Trophoblast cell (in vitro differentiated cells and primary cell): ENCODE measurements at regions not wholly inside any gene's neighbourhood (a gene's known extent, or its start where the extent isn't known, plus 50 kb on each side); places are given as distances from the start of the nearest gene placed in this dataset.

Experiments used
- DNase-seq, 2 donors: peaks; one replicate each; pipeline ENCODE4 v3.0.0-alpha.2; 2016
- H2AFZ ChIP-seq: 2 replicates; pipeline ENCODE4 v1.6.1; 2013; ENCODE audit warnings: low read length, moderate library complexity, mild to moderate bottlenecking; ENCODE audit not compliant: insufficient read depth, poor library complexity
- H2AK5ac ChIP-seq: 2 replicates; pipeline ENCODE4 v1.6.1; 2013; ENCODE audit warnings: mild to moderate bottlenecking, low read length
- H2BK120ac ChIP-seq: 2 replicates; pipeline ENCODE4 v1.6.1; 2013; ENCODE audit warnings: low read length, mild to moderate bottlenecking, moderate library complexity; ENCODE audit not compliant: insufficient read depth, poor library complexity
- H2BK12ac ChIP-seq: 2 replicates; pipeline ENCODE4 v1.6.1; 2013; ENCODE audit warnings: mild to moderate bottlenecking, low read length, moderate library complexity
- H2BK5ac ChIP-seq: 2 replicates; pipeline ENCODE4 v1.6.1; 2013; ENCODE audit warnings: low read length, low read depth, moderate library complexity, mild to moderate bottlenecking; ENCODE audit not compliant: poor library complexity
- H3K14ac ChIP-seq: 2 replicates; pipeline ENCODE4 v1.6.1; 2013; ENCODE audit warnings: mild to moderate bottlenecking, low read length
- H3K18ac ChIP-seq: 2 replicates; pipeline ENCODE4 v1.6.1; 2013; ENCODE audit warnings: mild to moderate bottlenecking, low read length
- H3K23ac ChIP-seq: 2 replicates; pipeline ENCODE4 v1.6.1; 2013; ENCODE audit warnings: low read length
- H3K27ac ChIP-seq: 2 replicates; pipeline ENCODE4 v1.5.1; 2013; ENCODE audit warnings: low read depth, mild to moderate bottlenecking, inconsistent platforms, low read length, moderate library complexity
- H3K27me3 ChIP-seq: 2 replicates; pipeline ENCODE4 v1.6.1; 2013; ENCODE audit warnings: inconsistent platforms, mild to moderate bottlenecking, low read length, moderate library complexity; ENCODE audit not compliant: insufficient read depth
- H3K36me3 ChIP-seq, 2 experiments: 1 replicate in 1 of 2; 2 replicates in 1 of 2; pipeline ENCODE4 v1.6.1; 2013; ENCODE audit warnings: low read length in 2 of 2, mild to moderate bottlenecking in 2 of 2, moderate library complexity in 1 of 2; ENCODE audit not compliant: insufficient read depth in 2 of 2, control insufficient read depth in 1 of 2
- H3K4ac ChIP-seq: 2 replicates; pipeline ENCODE4 v1.6.1; 2013; ENCODE audit warnings: low read depth, mild to moderate bottlenecking, low read length, moderate library complexity
- H3K4me1 ChIP-seq, 2 experiments: 1 replicate in 1 of 2; 2 replicates in 1 of 2; pipeline ENCODE4 v1.6.1; 2013; ENCODE audit warnings: low read length in 2 of 2, mild to moderate bottlenecking in 2 of 2, moderate library complexity in 1 of 2; ENCODE audit not compliant: insufficient read depth in 2 of 2, control insufficient read depth in 1 of 2
- H3K4me2 ChIP-seq: 2 replicates; pipeline ENCODE4 v1.6.1; 2013; ENCODE audit warnings: inconsistent platforms, mild to moderate bottlenecking, low read length, moderate library complexity
- H3K4me3 ChIP-seq: 2 replicates; pipeline ENCODE4 v1.5.1; 2013; ENCODE audit warnings: mild to moderate bottlenecking, low read depth, low read length, inconsistent platforms
- H3K79me1 ChIP-seq: one replicate; pipeline ENCODE4 v1.6.1; 2013; ENCODE audit warnings: low read length
- H3K79me2 ChIP-seq: 2 replicates; pipeline ENCODE4 v1.6.1; 2013; ENCODE audit warnings: low read length, mild to moderate bottlenecking; ENCODE audit not compliant: control insufficient read depth, insufficient read depth, poor library complexity
- H3K9ac ChIP-seq: 2 replicates; pipeline ENCODE4 v1.6.1; 2013; ENCODE audit warnings: mild to moderate bottlenecking, low read length
- H3K9me3 ChIP-seq: 2 replicates; pipeline ENCODE4 v1.6.1; 2013; ENCODE audit warnings: low read depth, mild to moderate bottlenecking, control low read depth, inconsistent platforms, low read length; ENCODE audit not compliant: insufficient read depth
- H4K12ac ChIP-seq: 2 replicates; pipeline ENCODE4 v1.6.1; 2013; ENCODE audit warnings: low read depth, mild to moderate bottlenecking, low read length, moderate library complexity
- H4K8ac ChIP-seq: 2 replicates; pipeline ENCODE4 v1.6.1; 2013; ENCODE audit warnings: low read depth, mild to moderate bottlenecking, low read length, moderate library complexity
- H4K91ac ChIP-seq: one replicate; pipeline ENCODE4 v1.6.1; 2013; ENCODE audit warnings: low read depth, mild to moderate bottlenecking, low read length, moderate library complexity
- WGBS: extraction: QIAGEN DNeasy Blood & Tissue Kit; methylation state at CpG from one replicate; pipeline ENCODE4 v1.1.7; 2013; ENCODE audit warnings: missing lambda C conversion rate; ENCODE audit not compliant: insufficient read length, insufficient coverage; ENCODE audit errors: extremely low coverage; 5-methylcytosine and 5-hydroxymethylcytosine counted together

DNA sequence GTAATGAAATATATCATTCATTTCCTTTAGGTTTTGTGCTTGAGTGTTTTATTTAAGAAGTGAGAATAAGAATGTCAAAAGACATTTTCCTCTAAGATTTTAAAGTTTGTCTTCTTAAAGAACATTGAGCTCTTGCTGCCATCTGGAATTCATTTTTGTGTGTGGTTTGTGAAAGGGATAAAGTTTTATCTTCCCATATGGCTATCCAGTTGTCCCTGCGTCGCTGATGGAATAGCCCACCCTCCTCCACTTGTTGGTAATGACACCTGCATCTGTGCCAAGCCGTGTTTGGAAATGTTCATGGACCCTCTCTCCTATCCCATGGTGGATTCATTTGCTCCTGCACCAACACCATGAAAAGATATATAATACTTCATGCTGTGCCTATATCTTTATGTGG is 901.5 kb downstream of the BRD1 start:
- H3K79me2 ChIP-seq = no peaks in the 10 kb centered on the region
- H3K36me3 ChIP-seq = no peaks in the 10 kb centered on the region
- no peak overlapping the region for H4K91ac ChIP-seq
- no peaks in the 10 kb centered on the region for H3K27me3 ChIP-seq
- no peak overlapping the region for H3K4me2 ChIP-seq
- no peak overlapping the region for H2BK120ac ChIP-seq
- H3K4me3 ChIP-seq = no peak overlapping the region
- H4K8ac ChIP-seq = no peak overlapping the region
- no peaks in the 10 kb centered on the region for H3K4me1 ChIP-seq
- no peaks in the 10 kb centered on the region for H3K9me3 ChIP-seq
- H2AFZ ChIP-seq = no peak overlapping the region
- no peak overlapping the region for H3K9ac ChIP-seq
- no CpG with 5 or more reads among the region's 3 CpGs for WGBS
- H2BK12ac ChIP-seq = no peak overlapping the region
- DNase-seq = no peak
- H3K18ac ChIP-seq = no peak overlapping the region
- no peak overlapping the region for H4K12ac ChIP-seq
- no peak overlapping the region for H3K14ac ChIP-seq
- H2AK5ac ChIP-seq = no peak overlapping the region
- H3K23ac ChIP-seq = no peak overlapping the region
- H2BK5ac ChIP-seq = no peak overlapping the region
- H3K27ac ChIP-seq = no peak overlapping the region
- H3K4ac ChIP-seq = no peak overlapping the region
- H3K79me1 ChIP-seq = no peaks in the 10 kb centered on the region

DNA sequence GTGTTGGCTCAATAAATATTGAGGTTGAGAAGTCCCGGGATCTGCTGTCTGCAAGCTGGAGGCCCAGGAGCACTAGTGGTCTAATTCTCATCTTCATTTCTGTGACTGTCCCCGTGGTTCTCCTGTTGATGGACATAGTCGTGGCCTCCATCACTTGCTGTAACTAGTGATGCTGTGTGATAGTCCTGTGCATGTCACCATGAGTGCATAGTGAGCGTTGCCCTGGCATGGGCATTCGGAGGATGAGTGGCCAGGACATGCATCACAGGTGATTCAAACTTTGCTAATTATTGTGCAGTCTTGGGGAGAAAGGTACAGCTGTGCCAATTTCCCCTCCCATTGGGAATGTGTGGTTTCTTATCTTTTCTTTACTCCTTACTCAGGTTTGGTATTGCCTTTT is 902.2 kb downstream of the BRD1 start:
- H4K91ac ChIP-seq = no peak overlapping the region
- H3K79me1 ChIP-seq = no peaks in the 10 kb centered on the region
- H2AK5ac ChIP-seq = no peak overlapping the region
- H3K9me3 ChIP-seq = no peaks in the 10 kb centered on the region
- H2BK5ac ChIP-seq = no peak overlapping the region
- no peak overlapping the region for H3K9ac ChIP-seq
- H2BK120ac ChIP-seq = no peak overlapping the region
- H3K18ac ChIP-seq = no peak overlapping the region
- no peak overlapping the region for H3K14ac ChIP-seq
- no peak overlapping the region for H3K4ac ChIP-seq
- H3K27ac ChIP-seq = no peak overlapping the region
- no peaks in the 10 kb centered on the region for H3K36me3 ChIP-seq
- no peaks in the 10 kb centered on the region for H3K79me2 ChIP-seq
- H4K12ac ChIP-seq = no peak overlapping the region
- H2BK12ac ChIP-seq = no peak overlapping the region
- no peaks in the 10 kb centered on the region for H3K4me1 ChIP-seq
- H3K4me3 ChIP-seq = no peak overlapping the region
- no peak for DNase-seq
- no peaks in the 10 kb centered on the region for H3K27me3 ChIP-seq
- no peak overlapping the region for H3K4me2 ChIP-seq
- no CpG with 5 or more reads among the region's 5 CpGs for WGBS
- no peak overlapping the region for H4K8ac ChIP-seq
- H2AFZ ChIP-seq = no peak overlapping the region
- H3K23ac ChIP-seq = no peak overlapping the region

DNA sequence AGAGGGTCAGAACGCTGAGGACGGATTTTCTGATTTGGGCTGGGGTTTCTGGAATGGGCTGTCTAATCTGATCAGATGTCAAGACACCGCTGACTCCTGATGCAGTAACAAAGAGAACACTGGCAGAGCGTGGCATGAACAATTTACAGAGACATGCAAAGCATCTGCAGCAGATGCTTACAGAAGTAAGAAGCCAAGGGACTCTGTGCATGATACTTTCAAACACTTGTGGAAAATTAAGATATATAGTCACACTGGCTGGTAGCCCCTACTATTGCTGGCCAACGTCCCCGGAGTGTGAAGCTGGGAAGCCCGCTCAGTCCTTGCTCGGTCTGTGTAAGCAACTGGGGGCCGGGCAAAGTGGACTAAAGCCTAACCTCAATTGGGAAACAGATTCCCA is 903.7 kb downstream of the BRD1 start:
- H3K4me3 ChIP-seq = no peak overlapping the region
- no peaks in the 10 kb centered on the region for H3K27me3 ChIP-seq
- H2AFZ ChIP-seq = no peak overlapping the region
- H4K91ac ChIP-seq = no peak overlapping the region
- DNase-seq = no peak
- no peak overlapping the region for H2BK5ac ChIP-seq
- no peak overlapping the region for H2AK5ac ChIP-seq
- H3K9me3 ChIP-seq = no peaks in the 10 kb centered on the region
- H4K8ac ChIP-seq = no peak overlapping the region
- no peak overlapping the region for H2BK120ac ChIP-seq
- H4K12ac ChIP-seq = no peak overlapping the region
- no peak overlapping the region for H2BK12ac ChIP-seq
- H3K4ac ChIP-seq = no peak overlapping the region
- no peaks in the 10 kb centered on the region for H3K36me3 ChIP-seq
- no peak overlapping the region for H3K9ac ChIP-seq
- no peaks in the 10 kb centered on the region for H3K79me1 ChIP-seq
- no CpG with 5 or more reads among the region's 9 CpGs for WGBS
- H3K23ac ChIP-seq = no peak overlapping the region
- H3K27ac ChIP-seq = no peak overlapping the region
- no peak overlapping the region for H3K18ac ChIP-seq
- H3K14ac ChIP-seq = no peak overlapping the region
- no peaks in the 10 kb centered on the region for H3K4me1 ChIP-seq
- H3K4me2 ChIP-seq = no peak overlapping the region
- H3K79me2 ChIP-seq = no peaks in the 10 kb centered on the region

DNA sequence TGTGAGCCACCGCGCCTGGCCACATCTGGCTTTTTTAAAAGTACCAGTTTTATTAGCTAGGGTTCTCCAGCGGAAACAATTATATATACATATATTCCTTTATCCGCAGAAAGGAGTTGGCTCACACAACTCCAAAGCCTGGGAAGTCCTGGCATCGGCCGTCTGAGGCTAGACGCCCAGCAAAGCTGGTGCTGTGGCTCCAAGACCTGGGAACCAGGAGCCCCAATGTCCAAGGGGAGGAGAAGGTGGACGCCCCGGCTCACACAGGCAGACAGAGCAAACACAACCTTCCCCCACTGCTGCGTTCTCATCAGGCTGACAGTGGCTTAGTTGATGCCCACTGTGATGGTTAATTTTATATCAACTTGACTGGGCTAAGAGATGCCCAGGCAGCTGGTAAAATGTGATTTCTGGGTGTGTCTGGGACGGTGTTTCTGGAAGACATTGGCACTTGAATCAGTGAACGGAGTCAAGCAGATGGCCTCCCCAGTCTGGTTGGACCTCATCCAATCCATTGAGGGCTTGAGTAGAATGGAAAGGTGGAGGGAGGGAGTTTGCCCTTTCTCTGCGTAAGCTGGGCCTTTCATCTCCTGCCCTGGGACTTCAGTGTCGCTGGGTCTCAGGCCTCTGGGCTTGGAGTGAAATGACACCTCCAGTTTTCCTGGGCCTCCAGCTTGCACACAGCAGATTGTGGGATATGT is 904.4 kb downstream of the BRD1 start:
- Histone ChIP-seq H2BK120ac (no peak overlapping the region), H4K91ac (no peak overlapping the region), H2BK5ac (no peak overlapping the region), H3K4ac (no peak overlapping the region), H3K14ac (no peak overlapping the region), H3K23ac (no peak overlapping the region), H3K9me3 (no peaks in the 10 kb centered on the region), H2BK12ac (no peak overlapping the region), H3K36me3 (no peaks in the 10 kb centered on the region), H2AK5ac (no peak overlapping the region), H3K18ac (no peak overlapping the region), H4K12ac (no peak overlapping the region), H3K4me3 (no peak overlapping the region), H4K8ac (no peak overlapping the region), H3K79me2 (no peaks in the 10 kb centered on the region), H3K27ac (no peak overlapping the region), H3K79me1 (no peaks in the 10 kb centered on the region), H3K4me1 (no peaks in the 10 kb centered on the region), H3K27me3 (no peaks in the 10 kb centered on the region), H2AFZ (no peak overlapping the region), H3K4me2 (no peak overlapping the region), H3K9ac (no peak overlapping the region)
- no CpG with 5 or more reads among the region's 14 CpGs for whole genome bisulfite sequencing
- DNase-seq = no peak
